ENCODE measurements at regions not wholly inside any gene's neighbourhood (a gene's known extent, or its start where the extent isn't known, plus 50 kb on each side); places are given as distances from the start of the nearest gene placed in this dataset.

GRCh38 chr18:22585821-22586220, 168.1 kb upstream of the CTAGE1 start:
- H3K4me3 ChIP-seq (ENCODE audit: low read length), result no peak overlapping the region
- H2AFZ ChIP-seq (ENCODE audit: low read depth, low read length), result no peak overlapping the region
- no peaks in the 10 kb centered on the region for H3K9me3 ChIP-seq (ENCODE audit: low read length)
- no peaks in the 10 kb centered on the region for H3F3A ChIP-seq (ENCODE audit: insufficient read depth, low read length, poor library complexity, severe bottlenecking)
- TF ChIP-seq TAF1 (IDR thresholded peaks at IDR 0.05; ENCODE audit: low read depth) (no peak), MXI1 (conservative IDR thresholded peaks at IDR 0.05; ENCODE audit: poor library complexity, severe bottlenecking) (no peak), POLR2AphosphoS5 (IDR thresholded peaks at IDR 0.05) (no peak), EP300 (conservative IDR thresholded peaks at IDR 0.05; ENCODE audit: poor library complexity, severe bottlenecking) (no peak)
- TF ChIP-seq, protein P1, sequence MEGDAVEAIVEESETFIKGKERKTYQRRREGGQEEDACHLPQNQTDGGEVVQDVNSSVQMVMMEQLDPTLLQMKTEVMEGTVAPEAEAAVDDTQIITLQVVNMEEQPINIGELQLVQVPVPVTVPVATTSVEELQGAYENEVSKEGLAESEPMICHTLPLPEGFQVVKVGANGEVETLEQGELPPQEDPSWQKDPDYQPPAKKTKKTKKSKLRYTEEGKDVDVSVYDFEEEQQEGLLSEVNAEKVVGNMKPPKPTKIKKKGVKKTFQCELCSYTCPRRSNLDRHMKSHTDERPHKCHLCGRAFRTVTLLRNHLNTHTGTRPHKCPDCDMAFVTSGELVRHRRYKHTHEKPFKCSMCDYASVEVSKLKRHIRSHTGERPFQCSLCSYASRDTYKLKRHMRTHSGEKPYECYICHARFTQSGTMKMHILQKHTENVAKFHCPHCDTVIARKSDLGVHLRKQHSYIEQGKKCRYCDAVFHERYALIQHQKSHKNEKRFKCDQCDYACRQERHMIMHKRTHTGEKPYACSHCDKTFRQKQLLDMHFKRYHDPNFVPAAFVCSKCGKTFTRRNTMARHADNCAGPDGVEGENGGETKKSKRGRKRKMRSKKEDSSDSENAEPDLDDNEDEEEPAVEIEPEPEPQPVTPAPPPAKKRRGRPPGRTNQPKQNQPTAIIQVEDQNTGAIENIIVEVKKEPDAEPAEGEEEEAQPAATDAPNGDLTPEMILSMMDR (IDR thresholded peaks at IDR 0.05; ENCODE audit: poor library complexity, severe bottlenecking), result no peak
- no peaks in the 10 kb centered on the region for H3K79me2 ChIP-seq (replicated peaks; ENCODE audit: insufficient read depth, low read length)
- no peak overlapping the region for H3K27ac ChIP-seq (ENCODE audit: low read length)
- no peaks in the 10 kb centered on the region for H3K9me2 ChIP-seq (ENCODE audit: insufficient read depth, low read length)
- no peak overlapping the region for H3K9ac ChIP-seq (ENCODE audit: low read length)
- no peaks in the 10 kb centered on the region for H3K27me3 ChIP-seq (ENCODE audit: insufficient read depth, low read depth, low read length)
- H4K20me1 ChIP-seq (ENCODE audit: insufficient read depth), result no peaks in the 10 kb centered on the region
- H3K36me3 ChIP-seq (ENCODE audit: insufficient read depth, low read length), result no peaks in the 10 kb centered on the region
- H3K4me2 ChIP-seq (ENCODE audit: low read length), result no peak overlapping the region

GRCh38 chr18:22591222-22591621, 173.5 kb upstream of the CTAGE1 start:
- no peak overlapping the region for H3K4me3 ChIP-seq (ENCODE audit: low read length)
- H2AFZ ChIP-seq (ENCODE audit: low read depth, low read length), result no peak overlapping the region
- no peaks in the 10 kb centered on the region for H3K9me3 ChIP-seq (ENCODE audit: low read length)

More at GRCh38 chr18:22591222-22591621, 173.5 kb upstream of the CTAGE1 start:
- Histone ChIP-seq H3K79me2 (replicated peaks; ENCODE audit: insufficient read depth, low read length) (no peaks in the 10 kb centered on the region), H3K27ac (ENCODE audit: low read length) (no peak overlapping the region), H3K27me3 (ENCODE audit: insufficient read depth, low read depth, low read length) (no peaks in the 10 kb centered on the region), H3K36me3 (ENCODE audit: insufficient read depth, low read length) (no peaks in the 10 kb centered on the region), H3K9me2 (ENCODE audit: insufficient read depth, low read length) (no peaks in the 10 kb centered on the region), H3K9ac (ENCODE audit: low read length) (no peak overlapping the region), H3F3A (ENCODE audit: insufficient read depth, low read length, poor library complexity, severe bottlenecking) (no peaks in the 10 kb centered on the region), H4K20me1 (ENCODE audit: insufficient read depth) (no peaks in the 10 kb centered on the region), H3K4me2 (ENCODE audit: low read length) (no peak overlapping the region)
- no peak for TF ChIP-seq SMC3 (conservative IDR thresholded peaks at IDR 0.05; ENCODE audit: poor library complexity)
- TF ChIP-seq MXI1 (conservative IDR thresholded peaks at IDR 0.05; ENCODE audit: poor library complexity, severe bottlenecking), result no peak
- TF ChIP-seq, protein P1 (IDR thresholded peaks at IDR 0.05; ENCODE audit: poor library complexity, severe bottlenecking), result no peak
- no peak for TF ChIP-seq TAF1 (IDR thresholded peaks at IDR 0.05; ENCODE audit: low read depth)
- no peak for TF ChIP-seq EZH2 (IDR thresholded peaks at IDR 0.05; ENCODE audit: borderline replicate concordance, insufficient read depth, low read length, poor library complexity, severe bottlenecking)
- no peak for TF ChIP-seq EP300 (conservative IDR thresholded peaks at IDR 0.05; ENCODE audit: poor library complexity, severe bottlenecking)
- TF ChIP-seq REST (IDR thresholded peaks at IDR 0.05; ENCODE audit: borderline replicate concordance), result no peak
- no peak for TF ChIP-seq POLR2AphosphoS5 (IDR thresholded peaks at IDR 0.05)
- TF ChIP-seq RAD21 (conservative IDR thresholded peaks at IDR 0.05), result no peak

Data from neural cell (in vitro differentiated cells).